Activated CD4-positive, alpha-beta T cell treated with anti-CD3 and anti-CD28 coated beads, Interleukin-2, amount 50 U/mL, for 16 hours (primary cell): ENCODE measurements at regions not wholly inside any gene's neighbourhood (a gene's known extent, or its start where the extent isn't known, plus 50 kb on each side); places are given as distances from the start of the nearest gene placed in this dataset.
"Not testable (repeated sequence)": the region's sequence is repeated elsewhere in the genome, so short reads cannot be mapped to it uniquely, and the experiment has no call there.

Source experiments
- DNase-seq: peaks from one replicate; pipeline ENCODE4 v3.0.0-alpha.2; 2020

GRCh38 chr18:75984853-75985252 lies 510.2 kb downstream of the ZNF516 start:
- DNase-seq: no peak

GRCh38 chr18:75981102-75981501 lies 513.9 kb downstream of the ZNF516 start:
- no peak for DNase-seq

- DNase-seq: no peak
These were observed 518.0 kb downstream of the ZNF516 start for GRCh38 chr18:75977081-75977480.

- no peak for DNase-seq
These were observed 524.8 kb downstream of the ZNF516 start for GRCh38 chr18:75970212-75970611.

GRCh38 chr18:75966431-75966830 lies 528.6 kb downstream of the ZNF516 start:
- no peak for DNase-seq

- no peak for DNase-seq
These were observed 532.9 kb downstream of the ZNF516 start for GRCh38 chr18:75962036-75962572.

GRCh38 chr18:75960356-75960755 lies 532.9 kb upstream of the SMIM21 start:
- DNase-seq: not testable (repeated sequence)

- DNase-seq: no peak
These were observed 531.6 kb upstream of the SMIM21 start for GRCh38 chr18:75959150-75959549.

- DNase-seq: no peak
These were observed 531.2 kb upstream of the SMIM21 start for GRCh38 chr18:75958683-75959082.

GRCh38 chr18:75945265-75945933 lies 517.9 kb upstream of the SMIM21 start:
- no peak for DNase-seq

GRCh38 chr18:75937306-75937705 lies 509.8 kb upstream of the SMIM21 start:
- DNase-seq: no peak

- DNase-seq: no peak
These were observed 509.4 kb upstream of the SMIM21 start for GRCh38 chr18:75936862-75937261.

- no peak for DNase-seq
These were observed 503.6 kb upstream of the SMIM21 start for GRCh38 chr18:75931079-75931478.

- DNase-seq: no peak
These were observed 501.2 kb upstream of the SMIM21 start for GRCh38 chr18:75928706-75929105.

GRCh38 chr18:75927791-75928190 lies 500.3 kb upstream of the SMIM21 start:
- DNase-seq: no peak

GRCh38 chr18:75926811-75927210 lies 499.3 kb upstream of the SMIM21 start:
- no peak for DNase-seq

- DNase-seq: no peak
These were observed 495.7 kb upstream of the SMIM21 start for GRCh38 chr18:75923169-75923568.

- no peak for DNase-seq
These were observed 489.1 kb upstream of the SMIM21 start for GRCh38 chr18:75916624-75916982.

GRCh38 chr18:75915941-75916623 lies 488.6 kb upstream of the SMIM21 start:
- no peak for DNase-seq

- DNase-seq: no peak
These were observed 485.3 kb upstream of the SMIM21 start for GRCh38 chr18:75912829-75913228.

- no peak for DNase-seq
These were observed 476.9 kb upstream of the SMIM21 start for GRCh38 chr18:75904416-75904815.

- DNase-seq: no peak
These were observed 471.1 kb upstream of the SMIM21 start for GRCh38 chr18:75898651-75899050.

GRCh38 chr18:75897386-75897785 lies 469.9 kb upstream of the SMIM21 start:
- DNase-seq: no peak

- no peak for DNase-seq
These were observed 469.4 kb upstream of the SMIM21 start for GRCh38 chr18:75896865-75897264.

- no peak for DNase-seq
These were observed 467.6 kb upstream of the SMIM21 start for GRCh38 chr18:75895135-75895534.
